Activated T-cell treated with anti-CD3 and anti-CD28 coated beads for 4 hours (primary cell): ENCODE measurements at regions not wholly inside any gene's neighbourhood (a gene's known extent, or its start where the extent isn't known, plus 50 kb on each side); places are given as distances from the start of the nearest gene placed in this dataset.

Experiments
- DNase-seq: peaks from one replicate; pipeline ENCODE4 v3.0.0-alpha.2; 2020

GRCh38 chr3:106728315-106729098, 648.7 kb upstream of the CCDC54 start:
- no peak for DNase-seq

- DNase-seq = no peak
Measured at GRCh38 chr3:106729481-106729880, 647.8 kb upstream of the CCDC54 start.

- no peak for DNase-seq
Measured at GRCh38 chr3:106731230-106731629, 646.0 kb upstream of the CCDC54 start.

- DNase-seq = no peak
Measured at GRCh38 chr3:106734712-106735111, 642.5 kb upstream of the CCDC54 start.

DNA sequence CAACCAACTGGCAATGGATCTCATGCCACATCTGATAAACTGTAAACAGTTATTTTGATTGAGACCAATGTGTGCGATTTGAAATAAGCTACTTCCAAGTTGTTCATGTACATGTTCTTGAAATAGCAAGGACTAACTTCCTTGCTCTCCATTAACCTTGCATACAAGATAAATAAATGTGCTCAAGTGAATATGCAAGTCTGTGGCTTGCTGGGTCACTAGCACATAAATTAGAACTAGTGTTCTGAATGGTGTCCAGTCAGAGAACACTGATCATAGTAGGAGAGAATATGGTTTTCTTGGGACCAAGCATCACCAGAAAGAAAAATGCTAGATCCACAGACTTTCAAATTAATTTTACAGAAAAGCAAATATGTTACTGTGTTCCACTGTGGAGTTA, 640.0 kb upstream of the CCDC54 start:
- no peak for DNase-seq

GRCh38 chr3:106740116-106740515, 637.1 kb upstream of the CCDC54 start:
- no peak for DNase-seq

GRCh38 chr3:106745344-106746168, 631.7 kb upstream of the CCDC54 start:
- no peak for DNase-seq

DNA sequence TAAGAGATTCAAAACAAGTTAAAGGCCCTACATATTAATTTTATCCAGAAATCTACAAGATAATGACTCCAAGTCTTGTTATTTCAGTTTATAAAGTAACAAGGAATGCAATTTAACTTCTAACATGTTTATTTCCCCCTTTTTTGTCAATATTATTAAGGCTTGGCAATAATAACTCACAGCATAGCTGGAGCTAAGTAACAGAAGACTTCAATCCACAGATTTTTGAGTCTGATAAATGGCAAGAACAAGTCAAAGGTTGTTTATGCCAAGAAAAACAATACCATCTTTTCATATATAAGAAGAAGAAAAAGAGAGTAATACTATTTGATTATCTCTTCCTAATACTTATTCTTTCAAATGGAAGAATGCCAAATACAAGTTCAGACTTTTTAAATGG, 631.0 kb upstream of the CCDC54 start:
- DNase-seq = no peak

DNA sequence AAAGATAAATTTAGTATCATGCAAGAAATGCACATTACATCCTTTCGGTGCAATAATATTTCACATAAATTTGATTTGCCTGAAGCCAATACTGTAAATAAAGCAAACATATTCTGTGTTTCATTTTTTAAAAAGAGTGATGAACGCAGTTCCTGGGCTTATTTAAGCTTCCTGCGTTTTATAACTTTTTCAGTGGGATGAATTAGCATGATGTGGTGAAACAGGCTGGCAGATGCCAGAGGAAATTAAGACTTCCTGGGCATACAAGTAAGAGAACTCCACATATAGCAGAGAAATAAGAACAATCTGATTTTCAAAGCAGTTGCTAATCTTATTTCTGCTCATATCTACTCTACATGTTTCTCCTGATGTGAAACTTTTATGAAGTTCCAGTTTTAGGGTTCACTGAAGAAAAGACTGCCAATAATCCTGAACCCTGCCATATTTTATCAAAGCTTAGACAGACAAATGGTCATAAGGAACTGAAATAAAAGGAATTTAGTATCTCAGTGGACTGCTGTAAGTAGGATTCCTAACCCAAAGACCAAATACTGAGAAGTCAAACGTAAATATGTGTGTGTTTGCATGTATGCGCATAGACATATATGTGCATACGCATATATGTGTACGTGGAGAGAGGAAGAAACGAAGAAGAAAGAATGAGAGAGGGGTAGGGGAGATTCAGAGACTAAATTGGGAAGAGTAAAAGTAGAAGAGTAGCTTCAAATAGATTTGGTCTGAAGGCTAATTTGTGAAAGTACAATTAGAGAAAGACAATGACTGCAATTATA, 628.6 kb upstream of the CCDC54 start:
- DNase-seq = no peak

DNA sequence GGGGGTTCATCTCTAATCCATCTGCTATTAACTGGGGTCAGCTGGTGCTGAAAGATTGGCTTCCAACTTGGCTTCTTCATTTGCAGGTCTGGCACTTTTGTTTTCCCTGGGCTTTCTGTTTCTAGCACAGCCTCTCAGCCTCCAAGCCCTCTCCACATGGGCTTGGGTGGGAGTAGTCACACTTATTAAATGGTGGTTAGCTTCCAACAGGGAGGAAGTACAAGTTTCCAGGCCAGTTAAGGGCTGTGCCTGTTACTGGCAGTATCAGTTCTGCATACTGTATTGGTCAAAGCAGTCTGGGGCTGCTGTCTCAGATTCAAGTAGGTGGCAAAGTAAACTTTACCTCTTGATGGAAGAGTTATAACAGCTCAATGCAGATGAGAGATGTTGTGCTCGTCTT, 627.1 kb upstream of the CCDC54 start:
- DNase-seq = no peak

DNA sequence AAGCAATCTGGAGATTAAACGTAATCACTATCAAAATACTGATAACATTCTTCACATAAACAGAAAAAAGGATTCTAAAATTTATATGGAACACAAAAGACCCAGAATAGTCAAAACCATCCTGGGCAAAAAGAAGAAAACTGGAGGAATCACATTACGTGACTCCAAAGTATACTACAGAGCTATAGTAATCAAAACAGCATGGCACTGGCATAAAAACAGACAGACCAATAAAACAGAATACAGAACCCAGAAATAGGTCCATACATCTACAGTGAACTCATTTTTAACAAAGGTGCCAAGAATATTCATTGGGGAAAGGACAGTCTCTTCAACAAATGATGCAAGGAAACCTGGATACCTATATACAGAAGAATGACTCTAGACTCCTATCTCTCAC, 621.9 kb upstream of the CCDC54 start:
- no peak for DNase-seq

DNA sequence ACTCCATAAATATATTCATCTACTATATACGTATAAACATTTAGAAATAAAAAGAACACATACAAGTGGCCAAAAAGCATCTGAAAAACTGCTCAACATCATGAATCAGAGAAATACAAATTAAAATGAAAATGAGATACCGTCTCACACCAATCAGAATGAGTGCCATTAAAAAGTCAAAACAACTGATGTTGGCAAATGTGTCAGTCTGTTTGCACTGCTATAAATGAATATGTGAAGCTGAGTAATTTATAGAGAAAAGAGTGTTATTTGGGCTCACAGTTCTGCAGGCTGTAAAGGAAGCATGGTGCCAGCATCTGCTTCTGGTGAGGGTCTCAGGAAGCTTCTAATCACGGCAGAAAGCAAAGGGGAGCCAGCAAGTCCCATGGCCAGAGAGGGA, 620.3 kb upstream of the CCDC54 start:
- no peak for DNase-seq

DNA sequence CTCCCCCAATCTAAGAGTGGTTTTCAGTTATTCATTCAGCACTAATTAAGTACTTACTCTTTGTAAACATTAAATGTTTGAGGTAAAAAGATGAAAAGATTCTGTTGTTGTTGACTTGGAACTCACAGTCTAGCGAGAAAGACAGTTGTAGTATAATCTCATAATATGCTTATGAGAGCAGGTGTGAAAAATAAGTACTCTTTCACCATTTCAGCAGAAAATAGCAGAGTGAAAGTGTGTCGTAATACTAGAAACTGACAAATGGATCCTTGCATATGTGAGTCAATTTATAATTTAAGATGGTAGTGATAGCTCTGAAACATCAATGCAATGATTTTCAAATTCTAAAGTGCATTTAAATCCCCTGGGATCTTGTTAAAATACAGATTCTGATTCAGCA, 618.8 kb upstream of the CCDC54 start:
- no peak for DNase-seq

- DNase-seq = no peak
Measured at GRCh38 chr3:106759731-106760130, 617.5 kb upstream of the CCDC54 start.

GRCh38 chr3:106765342-106765741, 611.9 kb upstream of the CCDC54 start:
- DNase-seq = no peak

DNA sequence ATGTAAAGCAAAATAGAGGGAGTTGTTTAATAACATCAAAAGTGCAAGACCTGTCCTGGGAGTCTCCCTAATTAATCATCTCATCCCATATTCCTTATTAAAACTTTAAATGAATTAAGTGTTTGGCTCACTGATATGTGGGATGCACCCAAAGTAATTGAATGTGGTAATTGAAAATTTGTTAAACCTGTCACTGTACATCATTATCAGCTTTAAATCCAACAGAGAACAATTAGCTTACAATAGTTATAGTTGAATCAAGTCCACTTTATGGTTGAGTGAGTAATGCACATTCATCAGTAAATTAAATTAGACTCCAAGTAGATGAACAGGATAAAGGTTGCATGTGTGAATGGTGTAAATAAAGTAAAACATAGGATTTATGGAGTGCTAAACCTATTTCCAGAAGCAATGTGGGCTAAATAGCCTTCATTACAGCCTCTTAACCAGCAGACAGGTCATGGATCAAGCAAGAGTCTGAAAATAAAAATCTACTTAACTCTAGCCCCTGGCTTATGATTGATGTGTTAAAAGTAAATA, 608.2 kb upstream of the CCDC54 start:
- no peak for DNase-seq

GRCh38 chr3:106773795-106774194, 603.4 kb upstream of the CCDC54 start:
- DNase-seq = no peak

DNA sequence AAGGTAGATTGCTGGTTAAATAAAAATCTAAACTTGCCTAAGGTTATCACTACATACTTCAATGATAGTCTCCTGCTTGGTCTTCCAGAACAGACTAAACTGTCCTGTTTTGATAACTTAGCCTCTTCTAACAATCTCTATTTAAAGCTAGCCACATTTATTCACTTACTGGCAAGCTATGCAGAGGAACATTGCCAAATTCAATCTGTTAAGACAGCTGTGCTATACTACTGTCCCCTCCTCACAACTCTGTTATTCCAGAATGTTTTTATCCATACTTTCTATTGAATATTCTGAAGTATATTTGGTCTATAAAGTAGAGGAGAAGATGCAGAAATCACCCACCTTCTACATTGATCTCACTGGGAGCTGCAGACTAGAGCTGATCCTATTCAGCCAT, 594.0 kb upstream of the CCDC54 start:
- no peak for DNase-seq

GRCh38 chr3:106789276-106789675, 588.0 kb upstream of the CCDC54 start:
- DNase-seq = no peak

- DNase-seq = no peak
Measured at GRCh38 chr3:106792716-106793115, 584.5 kb upstream of the CCDC54 start.

GRCh38 chr3:106794442-106794841, 582.8 kb upstream of the CCDC54 start:
- DNase-seq = no peak

DNA sequence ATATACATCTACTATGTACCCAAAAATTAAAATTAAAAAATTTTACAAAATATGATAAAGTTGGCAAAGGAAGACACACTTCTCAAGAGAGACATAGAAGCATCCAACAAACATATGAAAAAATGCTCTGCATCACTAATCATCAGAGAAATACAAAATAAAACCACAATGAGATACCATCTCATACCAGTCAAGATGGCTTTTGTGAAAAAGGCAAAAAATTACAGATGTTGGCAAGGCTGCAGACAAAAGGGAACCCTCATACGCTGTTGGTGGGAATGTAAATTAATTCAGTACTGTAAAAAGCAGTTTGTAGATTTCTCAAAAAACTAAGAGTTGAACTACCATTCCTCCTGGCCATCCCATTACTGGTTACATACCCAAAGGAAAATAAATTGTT, 581.7 kb upstream of the CCDC54 start:
- no peak for DNase-seq

- DNase-seq = no peak
Measured at GRCh38 chr3:106797461-106797860, 579.8 kb upstream of the CCDC54 start.
